Small intestine (tissue), 7 donors: ENCODE measurements at regions not wholly inside any gene's neighbourhood (a gene's known extent, or its start where the extent isn't known, plus 50 kb on each side); places are given as distances from the start of the nearest gene placed in this dataset.
"Not testable (repeated sequence)": the region's sequence is repeated elsewhere in the genome, so short reads cannot be mapped to it uniquely, and the experiment has no call there.

Experiments
- DNase-seq, 2 donors: peaks; one replicate each; pipeline versions ENCODE4 v3.0.0 to v3.0.0-alpha.2; 2013
- FAIRE-seq: peaks from 2 replicates; lab custom pipeline; 2012; peaks lifted over from hg19 to GRCh38; lab: Jason Lieb, UNC
- H3K27ac ChIP-seq, 3 donors: one replicate each; pipeline ENCODE4 v1.5.1; 2013; ENCODE audit warnings: low read length in 2 of 3, mild to moderate bottlenecking in 2 of 3, control low read depth in 1 of 3, inconsistent platforms in 1 of 3, low read depth in 1 of 3, moderate library complexity in 1 of 3
- H3K27me3 ChIP-seq, 3 donors: one replicate each; pipeline ENCODE4 v1.6.1; 2013; ENCODE audit warnings: low read length in 3 of 3, inconsistent platforms in 1 of 3; ENCODE audit not compliant: control insufficient read depth in 3 of 3, insufficient read depth in 3 of 3
- H3K36me3 ChIP-seq, 3 donors: one replicate each; pipeline ENCODE4 v1.6.1; 2013; ENCODE audit warnings: low read length in 3 of 3, inconsistent platforms in 1 of 3, low read depth in 1 of 3, mild to moderate bottlenecking in 1 of 3, moderate library complexity in 1 of 3; ENCODE audit not compliant: control insufficient read depth in 3 of 3, insufficient read depth in 2 of 3
- H3K4me1 ChIP-seq, 3 donors: one replicate each; pipeline ENCODE4 v1.6.1; 2013; ENCODE audit warnings: low read length in 2 of 3, inconsistent platforms in 1 of 3, low read depth in 1 of 3, mild to moderate bottlenecking in 1 of 3, moderate library complexity in 1 of 3; ENCODE audit not compliant: control insufficient read depth in 3 of 3, insufficient read depth in 2 of 3
- H3K4me3 ChIP-seq, 3 donors: one replicate each; pipeline ENCODE4 v1.5.1; 2013; ENCODE audit warnings: low read length in 3 of 3, control low read depth in 1 of 3, inconsistent platforms in 1 of 3, low read depth in 1 of 3, mild to moderate bottlenecking in 1 of 3, moderate library complexity in 1 of 3
- H3K9me3 ChIP-seq, 2 donors: one replicate each; pipeline ENCODE4 v1.6.1; 2013; ENCODE audit warnings: low read depth in 1 of 2, low read length in 1 of 2; ENCODE audit not compliant: control insufficient read depth in 2 of 2, insufficient read depth in 1 of 2
- WGBS, 3 donors: extraction: QIAGEN DNeasy Blood & Tissue Kit; methylation state at CpG; one replicate each; pipeline ENCODE4 v1.1.7; 2013; 5-methylcytosine and 5-hydroxymethylcytosine counted together
- donor health status: healthy with polysubstance abuse.
- donor health status: control.
- donor health status: control.
- donor health status: Bipolar disorder and iron deficiency.
- donor health status: healthy.

GRCh38 chr1:229900220-229900619 lies 166.8 kb upstream of the GALNT2 start:
- no peak overlapping the region for H3K4me3 ChIP-seq
- 68 to 100% (median 96%) methylated on average over 1 of the region's 1 CpG for WGBS, 3 donors

GRCh38 chr1:229905031-229905545 lies 161.9 kb upstream of the GALNT2 start:
- FAIRE-seq: no peak
- Histone ChIP-seq H3K4me1 (no peaks in the 10 kb centered on the region), H3K36me3 (no peaks in the 10 kb centered on the region), H3K27ac (no peak overlapping the region), H3K9me3 (no peaks in the 10 kb centered on the region), H3K27me3 (peaks cover 0 to 5% (median 4%) of the 10 kb centered on the region in 3 donors), H3K4me3 (no peak overlapping the region)
- no peak for DNase-seq
- 67 to 68% (median 67%) methylated on average over 7 of the region's 7 CpGs for WGBS, 3 donors

More at GRCh38 chr1:229900220-229900619, 166.8 kb upstream of the GALNT2 start:
- no peak for FAIRE-seq
- Histone ChIP-seq H3K4me1 (no peaks in the 10 kb centered on the region), H3K27me3 (peaks cover 0 to 4% (median 3%) of the 10 kb centered on the region in 3 donors), H3K27ac (no peak overlapping the region), H3K36me3 (no peaks in the 10 kb centered on the region), H3K9me3 (no peaks in the 10 kb centered on the region)
- DNase-seq: no peak

- H3K4me1 ChIP-seq: no peaks in the 10 kb centered on the region
- no peaks in the 10 kb centered on the region for H3K9me3 ChIP-seq
- H3K36me3 ChIP-seq: no peaks in the 10 kb centered on the region
- DNase-seq (no peak), FAIRE-seq (no peak)
- H3K27me3 ChIP-seq: peaks cover 0 to 5% (median 4%) of the 10 kb centered on the region in 3 donors
- H3K27ac ChIP-seq: no peak overlapping the region
- no peak overlapping the region for H3K4me3 ChIP-seq
- WGBS, 3 donors: 74 to 92% (median 75%) methylated on average over 1 of the region's 1 CpG
Measured at GRCh38 chr1:229905652-229906051, 161.4 kb upstream of the GALNT2 start.

- H3K27me3 ChIP-seq: peaks cover 0 to 6% (median 5%) of the 10 kb centered on the region in 3 donors
- no peaks in the 10 kb centered on the region for H3K9me3 ChIP-seq
- FAIRE-seq: no peak
- DNase-seq: no peak
- no peak overlapping the region for H3K27ac ChIP-seq
- no peak overlapping the region for H3K4me3 ChIP-seq
- WGBS, 3 donors: 53 to 59% (median 56%) methylated on average over 7 of the region's 7 CpGs
- H3K4me1 ChIP-seq: no peaks in the 10 kb centered on the region
- no peaks in the 10 kb centered on the region for H3K36me3 ChIP-seq
Measured at GRCh38 chr1:229907884-229908638, 159.0 kb upstream of the GALNT2 start.

GRCh38 chr1:229908689-229909088 lies 158.3 kb upstream of the GALNT2 start:
- Histone ChIP-seq H3K27ac (no peak overlapping the region), H3K4me1 (no peaks in the 10 kb centered on the region), H3K27me3 (peaks cover 0 to 6% (median 5%) of the 10 kb centered on the region in 3 donors), H3K36me3 (no peaks in the 10 kb centered on the region), H3K4me3 (no peak overlapping the region), H3K9me3 (no peaks in the 10 kb centered on the region)
- DNase-seq (no peak), FAIRE-seq (no peak)
- WGBS, 3 donors: 83 to 90% (median 90%) methylated on average over 4 of the region's 4 CpGs

- Histone ChIP-seq H3K9me3 (no peaks in the 10 kb centered on the region), H3K27me3 (peaks cover 0 to 6% (median 0%) of the 10 kb centered on the region in 3 donors), H3K27ac (no peak overlapping the region), H3K4me1 (no peaks in the 10 kb centered on the region), H3K4me3 (no peak overlapping the region), H3K36me3 (no peaks in the 10 kb centered on the region)
- FAIRE-seq: no peak
- DNase-seq: no peak
- WGBS, 3 donors: 11 to 24% (median 14%) methylated on average over 1 of the region's 1 CpG
Measured at GRCh38 chr1:229913489-229913888, 153.5 kb upstream of the GALNT2 start.

- FAIRE-seq: peak; percentile 44
- 95 to 97% (median 96%) methylated on average over 10 of the region's 10 CpGs for WGBS, 3 donors
- H3K36me3 ChIP-seq: not testable (repeated sequence)
Measured at GRCh38 chr1:229919488-229919887, 147.6 kb upstream of the GALNT2 start.

GRCh38 chr1:229920683-229921082 lies 146.4 kb upstream of the GALNT2 start:
- Histone ChIP-seq H3K27me3 (no peaks in the 10 kb centered on the region), H3K4me1 (no peaks in the 10 kb centered on the region), H3K4me3 (no peak overlapping the region), H3K27ac (no peak overlapping the region), H3K9me3 (no peaks in the 10 kb centered on the region), H3K36me3 (no peaks in the 10 kb centered on the region)
- FAIRE-seq: no peak
- WGBS, 3 donors: 97 to 100% (median 98%) methylated on average over 2 of the region's 2 CpGs
- DNase-seq: no peak

More at GRCh38 chr1:229919488-229919887, 147.6 kb upstream of the GALNT2 start:
- H3K4me3 ChIP-seq, DNase-seq, H3K4me1 ChIP-seq, H3K27me3 ChIP-seq, H3K27ac ChIP-seq, H3K9me3 ChIP-seq: not testable (repeated sequence)
